Lung (tissue), 11 donors: ENCODE measurements at regions not wholly inside any gene's neighbourhood (a gene's known extent, or its start where the extent isn't known, plus 50 kb on each side); places are given as distances from the start of the nearest gene placed in this dataset.

Source experiments
- ATAC-seq: fragments of 200-7000 bp; cut with Tn5 transposase; one replicate; pipeline ENCODE4 v1.9.1; 2020; ENCODE audit warnings: moderate number of reproducible peaks; ENCODE audit not compliant: insufficient read depth, low FRiP score
- DNase-seq, 3 donors: peaks; one replicate each; pipeline ENCODE4 v3.0.0-alpha.2; 2013 to 2017
- H3K27ac ChIP-seq, 2 donors: one replicate each; pipeline ENCODE4 v1.5.1; 2013; ENCODE audit warnings: mild to moderate bottlenecking in 2 of 2, moderate library complexity in 2 of 2, control low read depth in 1 of 2, inconsistent platforms in 1 of 2, low read depth in 1 of 2, low read length in 1 of 2
- H3K27me3 ChIP-seq, 3 donors: one replicate each; pipeline ENCODE4 v1.5.1; 2013; ENCODE audit warnings: low read length in 2 of 3; ENCODE audit not compliant: control insufficient read depth in 3 of 3, insufficient read depth in 3 of 3
- H3K36me3 ChIP-seq, 4 donors: one replicate each; pipeline ENCODE4 v1.5.1; 2013; ENCODE audit warnings: low read length in 4 of 4, mild to moderate bottlenecking in 1 of 4, moderate library complexity in 1 of 4; ENCODE audit not compliant: control insufficient read depth in 4 of 4, insufficient read depth in 4 of 4
- H3K4me1 ChIP-seq, 5 donors: one replicate each; pipeline ENCODE4 v1.5.1; 2013; ENCODE audit warnings: low read length in 5 of 5, mild to moderate bottlenecking in 2 of 5, moderate library complexity in 1 of 5; ENCODE audit not compliant: control insufficient read depth in 5 of 5, insufficient read depth in 5 of 5
- H3K4me3 ChIP-seq: one replicate; pipeline ENCODE4 v1.5.1; 2013; ENCODE audit warnings: mild to moderate bottlenecking, control low read depth, moderate library complexity
- H3K9ac ChIP-seq, 2 donors: one replicate each; pipeline ENCODE4 v1.5.1; 2013; ENCODE audit warnings: low read length in 2 of 2, control low read depth in 1 of 2; ENCODE audit not compliant: insufficient read depth in 1 of 2
- H3K9me3 ChIP-seq, 4 donors: one replicate each; pipeline ENCODE4 v1.5.1; 2013; ENCODE audit warnings: low read length in 3 of 4, mild to moderate bottlenecking in 1 of 4, moderate library complexity in 1 of 4; ENCODE audit not compliant: control insufficient read depth in 4 of 4, insufficient read depth in 3 of 4
- CTCF ChIP-seq: IDR thresholded peaks from 2 replicates; pipeline ENCODE4 v1.5.1; 2012; ENCODE audit warnings: mild to moderate bottlenecking; ENCODE audit errors: control extremely low read depth, extremely low read depth
- WGBS, 2 donors: extraction: QIAGEN DNeasy Blood & Tissue Kit; methylation state at CpG; one replicate each; pipeline ENCODE4 v1.1.7; 2013; 5-methylcytosine and 5-hydroxymethylcytosine counted together
- donor health status: control.
- donor health status: control.
- donor health status: Bipolar disorder and iron deficiency.
- donor health status: healthy.
- donor health status: DM: yes; HTN: yes; CAD: no.

GRCh38 chr11:109892321-109892794, 200.8 kb upstream of the ZC3H12C start:
- WGBS, 2 donors, result 94 to 96% methylated on average over 4 of the region's 4 CpGs
- Histone ChIP-seq H3K9me3 (peaks cover 0 to 1% (median 0%) of the 10 kb centered on the region in 4 donors), H3K4me1 (no peaks in the 10 kb centered on the region), H3K36me3 (no peaks in the 10 kb centered on the region), H3K9ac (no peak overlapping the region), H3K27ac (no peak overlapping the region), H3K4me3 (no peak overlapping the region), H3K27me3 (no peaks in the 10 kb centered on the region)
- TF ChIP-seq CTCF, result no peak
- DNase-seq (no peak), ATAC-seq (no peak)

GRCh38 chr11:109894242-109894641, 198.9 kb upstream of the ZC3H12C start:
- no peaks in the 10 kb centered on the region for H3K4me1 ChIP-seq
- H3K9me3 ChIP-seq, result peaks cover 0 to 1% (median 0%) of the 10 kb centered on the region in 4 donors
- ATAC-seq (no peak), DNase-seq (no peak)
- no peaks in the 10 kb centered on the region for H3K27me3 ChIP-seq
- WGBS, 2 donors, result 80 to 84% methylated on average over 1 of the region's 1 CpG
- no peak overlapping the region for H3K9ac ChIP-seq
- H3K27ac ChIP-seq, result no peak overlapping the region
- H3K4me3 ChIP-seq, result no peak overlapping the region
- no peak for TF ChIP-seq CTCF
- H3K36me3 ChIP-seq, result no peaks in the 10 kb centered on the region

- no peaks in the 10 kb centered on the region for H3K36me3 ChIP-seq
- no peak for TF ChIP-seq CTCF
- no peak overlapping the region for H3K4me3 ChIP-seq
- 88 to 89% methylated on average over 2 of the region's 2 CpGs for WGBS, 2 donors
- H3K9me3 ChIP-seq, result peaks cover 0 to 6% (median 0%) of the 10 kb centered on the region in 4 donors
- ATAC-seq, result no peak
- H3K27me3 ChIP-seq, result no peaks in the 10 kb centered on the region
- H3K9ac ChIP-seq, result no peak overlapping the region
- H3K4me1 ChIP-seq, result no peaks in the 10 kb centered on the region
- H3K27ac ChIP-seq, result no peak overlapping the region
- DNase-seq, result no peak
Measured at GRCh38 chr11:109898592-109898991, 194.6 kb upstream of the ZC3H12C start.
